ENCODE measurements at regions not wholly inside any gene's neighbourhood (a gene's known extent, or its start where the extent isn't known, plus 50 kb on each side); places are given as distances from the start of the nearest gene placed in this dataset.

- DNase-seq (ENCODE audit: low spot score) = no peak
- H3K36me3 ChIP-seq (ENCODE audit: insufficient read depth, low read length, poor library complexity, severe bottlenecking) = no peaks in the 10 kb centered on the region
- H3K27ac ChIP-seq (ENCODE audit: low read depth, low read length, poor library complexity, severe bottlenecking) = no peak overlapping the region
- no peaks in the 10 kb centered on the region for H3K4me1 ChIP-seq (ENCODE audit: insufficient read depth, low read length, poor library complexity, severe bottlenecking)
- intact Hi-C loops (cut with micrococcal nuclease; ENCODE audit: unreplicated experiment) = no loop called here
- H3K4me3 ChIP-seq (ENCODE audit: low read depth, low read length, poor library complexity, severe bottlenecking) = no peak overlapping the region
- no peaks in the 10 kb centered on the region for H3K27me3 ChIP-seq (replicated peaks; ENCODE audit: insufficient read depth, low read depth, low read length, poor library complexity)
- CTCF ChIA-PET = no interaction called here
- TF ChIP-seq EZH2 (IDR thresholded peaks at IDR 0.05; ENCODE audit: borderline replicate concordance, low read depth, low read length, poor library complexity, severe bottlenecking) (no peak), CTCF (conservative IDR thresholded peaks at IDR 0.05; ENCODE audit: low read depth, low read length) (no peak)
- POLR2A ChIA-PET (ENCODE audit: low non-redundant PET) = no interaction called here
- no peaks in the 10 kb centered on the region for H3K9me3 ChIP-seq (ENCODE audit: low read depth, low read length, poor library complexity, severe bottlenecking)
- no TSS peak for BruUV-seq (replicated peaks)
Observed at GRCh38 chr1:239455743-239456142, 69.4 kb downstream of the CHRM3 start.

GRCh38 chr1:239456788-239457187 lies 70.4 kb downstream of the CHRM3 start:
- no peak overlapping the region for H3K27ac ChIP-seq (ENCODE audit: low read depth, low read length, poor library complexity, severe bottlenecking)
- POLR2A ChIA-PET (ENCODE audit: low non-redundant PET) = no interaction called here
- no peak for TF ChIP-seq CTCF (conservative IDR thresholded peaks at IDR 0.05; ENCODE audit: low read depth, low read length)
- no peak for TF ChIP-seq EZH2 (IDR thresholded peaks at IDR 0.05; ENCODE audit: borderline replicate concordance, low read depth, low read length, poor library complexity, severe bottlenecking)
- no peaks in the 10 kb centered on the region for H3K36me3 ChIP-seq (ENCODE audit: insufficient read depth, low read length, poor library complexity, severe bottlenecking)
- CTCF ChIA-PET = no interaction called here
- no peaks in the 10 kb centered on the region for H3K27me3 ChIP-seq (replicated peaks; ENCODE audit: insufficient read depth, low read depth, low read length, poor library complexity)
- no peaks in the 10 kb centered on the region for H3K4me1 ChIP-seq (ENCODE audit: insufficient read depth, low read length, poor library complexity, severe bottlenecking)
- no peaks in the 10 kb centered on the region for H3K9me3 ChIP-seq (ENCODE audit: low read depth, low read length, poor library complexity, severe bottlenecking)
- BruUV-seq (replicated peaks) = no TSS peak
- intact Hi-C loops (cut with micrococcal nuclease; ENCODE audit: unreplicated experiment) = no loop called here
- no peak for DNase-seq (ENCODE audit: low spot score)
- no peak overlapping the region for H3K4me3 ChIP-seq (ENCODE audit: low read depth, low read length, poor library complexity, severe bottlenecking)

GRCh38 chr1:239457491-239458143 lies 71.2 kb downstream of the CHRM3 start:
- intact Hi-C loops (cut with micrococcal nuclease; ENCODE audit: unreplicated experiment) = no loop called here
- POLR2A ChIA-PET (ENCODE audit: low non-redundant PET) = no interaction called here
- Histone ChIP-seq H3K4me1 (ENCODE audit: insufficient read depth, low read length, poor library complexity, severe bottlenecking) (no peaks in the 10 kb centered on the region), H3K4me3 (ENCODE audit: low read depth, low read length, poor library complexity, severe bottlenecking) (no peak overlapping the region), H3K27ac (ENCODE audit: low read depth, low read length, poor library complexity, severe bottlenecking) (no peak overlapping the region), H3K36me3 (ENCODE audit: insufficient read depth, low read length, poor library complexity, severe bottlenecking) (no peaks in the 10 kb centered on the region), H3K9me3 (ENCODE audit: low read depth, low read length, poor library complexity, severe bottlenecking) (no peaks in the 10 kb centered on the region), H3K27me3 (replicated peaks; ENCODE audit: insufficient read depth, low read depth, low read length, poor library complexity) (no peaks in the 10 kb centered on the region)
- BruUV-seq (replicated peaks) = no TSS peak
- CTCF ChIA-PET = no interaction called here
- DNase-seq (ENCODE audit: low spot score) = no peak
- TF ChIP-seq CTCF (conservative IDR thresholded peaks at IDR 0.05; ENCODE audit: low read depth, low read length) = no peak
- no peak for TF ChIP-seq EZH2 (IDR thresholded peaks at IDR 0.05; ENCODE audit: borderline replicate concordance, low read depth, low read length, poor library complexity, severe bottlenecking)
